Inflammatory macrophage treated with lipopolysaccharide for 4 hours (primary cell): ENCODE measurements at regions not wholly inside any gene's neighbourhood (a gene's known extent, or its start where the extent isn't known, plus 50 kb on each side); places are given as distances from the start of the nearest gene placed in this dataset.
"Not testable (repeated sequence)": the region's sequence is repeated elsewhere in the genome, so short reads cannot be mapped to it uniquely, and the experiment has no call there.

Experiments used
- DNase-seq: peaks from one replicate; pipeline ENCODE4 v3.0.0-alpha.2; 2020

- not testable (repeated sequence) for DNase-seq
Observed at GRCh38 chr1:157205982-157206381, 67.8 kb upstream of the ETV3 start.

GRCh38 chr1:157203166-157203565, 65.0 kb upstream of the ETV3 start:
- DNase-seq = no peak

- no peak for DNase-seq
Observed at GRCh38 chr1:157202331-157202730, 64.1 kb upstream of the ETV3 start.

- no peak for DNase-seq
Observed at GRCh38 chr1:157201767-157202166, 63.6 kb upstream of the ETV3 start.

GRCh38 chr1:157200451-157200850, 62.3 kb upstream of the ETV3 start:
- no peak for DNase-seq

- DNase-seq = no peak
Observed at GRCh38 chr1:157199421-157199755, 61.2 kb upstream of the ETV3 start.

- no peak for DNase-seq
Observed at GRCh38 chr1:157198619-157199420, 60.6 kb upstream of the ETV3 start.

- no peak for DNase-seq
Observed at GRCh38 chr1:157197906-157198435, 59.8 kb upstream of the ETV3 start.

- peak; percentile 0 for DNase-seq
Observed at GRCh38 chr1:157196670-157197456, 58.7 kb upstream of the ETV3 start.

- no peak for DNase-seq
Observed at GRCh38 chr1:157196245-157196543, 58.0 kb upstream of the ETV3 start.

GRCh38 chr1:157195521-157196244, 57.5 kb upstream of the ETV3 start:
- DNase-seq = no peak

GRCh38 chr1:157194731-157195520, 56.7 kb upstream of the ETV3 start:
- DNase-seq = no peak

- DNase-seq = peak; percentile 59
Observed at GRCh38 chr1:157193702-157194391, 55.7 kb upstream of the ETV3 start.

- DNase-seq = no peak
Observed at GRCh38 chr1:157193219-157193618, 55.0 kb upstream of the ETV3 start.

- DNase-seq = no peak
Observed at GRCh38 chr1:157189986-157190982, 52.1 kb upstream of the ETV3 start.

- DNase-seq = no peak
Observed at GRCh38 chr1:157189096-157189495, 50.9 kb upstream of the ETV3 start.
